ENCODE measurements at regions not wholly inside any gene's neighbourhood (a gene's known extent, or its start where the extent isn't known, plus 50 kb on each side); places are given as distances from the start of the nearest gene placed in this dataset.
"Not testable (repeated sequence)": the region's sequence is repeated elsewhere in the genome, so short reads cannot be mapped to it uniquely, and the experiment has no call there.

GRCh38 chr3:191741847-191742350 is 280.9 kb downstream of the PYDC2 start:
- DNase-seq (ENCODE audit: low read depth), result not testable (repeated sequence)

GRCh38 chr3:191743283-191743682 is 282.3 kb downstream of the PYDC2 start:
- DNase-seq (ENCODE audit: low read depth), result no peak

- DNase-seq (ENCODE audit: low read depth), result no peak
Observed at GRCh38 chr3:191750618-191751017, 289.7 kb downstream of the PYDC2 start.

- no peak for DNase-seq (ENCODE audit: low read depth)
Observed at GRCh38 chr3:191753196-191753595, 292.2 kb downstream of the PYDC2 start.

GRCh38 chr3:191761906-191762305 is 300.9 kb downstream of the PYDC2 start:
- DNase-seq (ENCODE audit: low read depth), result no peak

GRCh38 chr3:191762323-191762960 is 301.5 kb downstream of the PYDC2 start:
- DNase-seq (ENCODE audit: low read depth), result peak; percentile 47

GRCh38 chr3:191768421-191768820 is 307.5 kb downstream of the PYDC2 start:
- DNase-seq (ENCODE audit: low read depth), result no peak

- no peak for DNase-seq (ENCODE audit: low read depth)
Observed at GRCh38 chr3:191770541-191770940, 309.6 kb downstream of the PYDC2 start.

- peak; percentile 0 for DNase-seq (ENCODE audit: low read depth)
Observed at GRCh38 chr3:191774485-191774884, 313.5 kb downstream of the PYDC2 start.

- DNase-seq (ENCODE audit: low read depth), result no peak
Observed at GRCh38 chr3:191775451-191776233, 314.7 kb downstream of the PYDC2 start.

GRCh38 chr3:191781044-191781443 is 320.1 kb downstream of the PYDC2 start:
- DNase-seq (ENCODE audit: low read depth), result no peak

- DNase-seq (ENCODE audit: low read depth), result no peak
Observed at GRCh38 chr3:191783024-191783423, 322.1 kb downstream of the PYDC2 start.

GRCh38 chr3:191790934-191791333 is 330.0 kb downstream of the PYDC2 start:
- DNase-seq (ENCODE audit: low read depth), result no peak

GRCh38 chr3:191792580-191792979 is 331.6 kb downstream of the PYDC2 start:
- DNase-seq (ENCODE audit: low read depth), result no peak

GRCh38 chr3:191795196-191795595 is 334.2 kb downstream of the PYDC2 start:
- no peak for DNase-seq (ENCODE audit: low read depth)

GRCh38 chr3:191797271-191797670 is 336.3 kb downstream of the PYDC2 start:
- no peak for DNase-seq (ENCODE audit: low read depth)

GRCh38 chr3:191802671-191803070 is 341.7 kb downstream of the PYDC2 start:
- DNase-seq (ENCODE audit: low read depth), result no peak

- no peak for DNase-seq (ENCODE audit: low read depth)
Observed at GRCh38 chr3:191804935-191805334, 344.0 kb downstream of the PYDC2 start.

GRCh38 chr3:191808073-191808472 is 347.1 kb downstream of the PYDC2 start:
- DNase-seq (ENCODE audit: low read depth), result no peak

- no peak for DNase-seq (ENCODE audit: low read depth)
Observed at GRCh38 chr3:191809326-191809949, 348.5 kb downstream of the PYDC2 start.

- no peak for DNase-seq (ENCODE audit: low read depth)
Observed at GRCh38 chr3:191813245-191813644, 352.3 kb downstream of the PYDC2 start.

- DNase-seq (ENCODE audit: low read depth), result no peak
Observed at GRCh38 chr3:191848818-191849217, 387.9 kb downstream of the PYDC2 start.

GRCh38 chr3:191859531-191859930 is 398.6 kb downstream of the PYDC2 start:
- no peak for DNase-seq (ENCODE audit: low read depth)
